ENCODE measurements at regions not wholly inside any gene's neighbourhood (a gene's known extent, or its start where the extent isn't known, plus 50 kb on each side); places are given as distances from the start of the nearest gene placed in this dataset.

GRCh38 chr2:236888794-236889780, 196.6 kb upstream of the COPS8 start:
- no peak for ATAC-seq
- intact Hi-C loops (cut with DNase I, micrococcal nuclease): no loop called here
- DNase-seq: no peak

GRCh38 chr2:236889791-236890704, 195.6 kb upstream of the COPS8 start:
- DNase-seq (no peak), ATAC-seq (no peak)
- intact Hi-C loops (cut with DNase I, micrococcal nuclease): no loop called here

- ATAC-seq (no peak), DNase-seq (no peak)
- intact Hi-C loops (cut with DNase I, micrococcal nuclease): no loop called here
These were observed 193.0 kb upstream of the COPS8 start for GRCh38 chr2:236892721-236893120.

GRCh38 chr2:236894791-236895190, 190.9 kb upstream of the COPS8 start:
- intact Hi-C loops (cut with DNase I, micrococcal nuclease): no loop called here

GRCh38 chr2:236895497-236895896, 190.2 kb upstream of the COPS8 start:
- ATAC-seq (no peak), DNase-seq (no peak)
- intact Hi-C loops (cut with DNase I, micrococcal nuclease): no loop called here

More at GRCh38 chr2:236894791-236895190, 190.9 kb upstream of the COPS8 start:
- DNase-seq: no peak
- ATAC-seq: no peak

- DNase-seq: no peak
- ATAC-seq: no peak
- intact Hi-C loops (cut with DNase I, micrococcal nuclease): no loop called here
These were observed 189.0 kb upstream of the COPS8 start for GRCh38 chr2:236896688-236897087.

GRCh38 chr2:236899146-236899545, 186.5 kb upstream of the COPS8 start:
- ATAC-seq: no peak
- intact Hi-C loops (cut with DNase I, micrococcal nuclease): no loop called here
- no peak for DNase-seq

GRCh38 chr2:236899950-236900640, 185.6 kb upstream of the COPS8 start:
- intact Hi-C loops (cut with DNase I, micrococcal nuclease): no loop called here
- DNase-seq (no peak), ATAC-seq (no peak)

GRCh38 chr2:236901956-236902355, 183.7 kb upstream of the COPS8 start:
- intact Hi-C loops (cut with DNase I, micrococcal nuclease): no loop called here

GRCh38 chr2:236903978-236904377, 181.7 kb upstream of the COPS8 start:
- ATAC-seq (no peak), DNase-seq (no peak)
- intact Hi-C loops (cut with DNase I, micrococcal nuclease): no loop called here

More at GRCh38 chr2:236901956-236902355, 183.7 kb upstream of the COPS8 start:
- ATAC-seq (no peak), DNase-seq (no peak)

- intact Hi-C loops (cut with DNase I, micrococcal nuclease): no loop called here
- ATAC-seq: no peak
- DNase-seq: no peak
These were observed 181.1 kb upstream of the COPS8 start for GRCh38 chr2:236904389-236905263.

GRCh38 chr2:236905976-236906375, 179.7 kb upstream of the COPS8 start:
- intact Hi-C loops (cut with DNase I, micrococcal nuclease): no loop called here
- ATAC-seq (no peak), DNase-seq (no peak)

GRCh38 chr2:236908439-236909192, 177.1 kb upstream of the COPS8 start:
- intact Hi-C loops (cut with DNase I, micrococcal nuclease): no loop called here
- DNase-seq (no peak), ATAC-seq (no peak)

GRCh38 chr2:236909193-236909504, 176.5 kb upstream of the COPS8 start:
- no peak for ATAC-seq
- DNase-seq: no peak
- intact Hi-C loops (cut with DNase I, micrococcal nuclease): no loop called here

- DNase-seq (no peak), ATAC-seq (no peak)
- intact Hi-C loops (cut with DNase I, micrococcal nuclease): no loop called here
These were observed 175.9 kb upstream of the COPS8 start for GRCh38 chr2:236909802-236910201.

GRCh38 chr2:236910781-236911495, 174.8 kb upstream of the COPS8 start:
- no peak for ATAC-seq
- intact Hi-C loops (cut with DNase I, micrococcal nuclease): no loop called here
- no peak for DNase-seq
